Ovary (tissue), 3 donors: ENCODE measurements at regions not wholly inside any gene's neighbourhood (a gene's known extent, or its start where the extent isn't known, plus 50 kb on each side); places are given as distances from the start of the nearest gene placed in this dataset.

Source experiments
- EP300 ChIP-seq: sonication (generic); formaldehyde crosslinking; IDR thresholded peaks from one replicate; pipeline ENCODE4 v1.6.1; 2017; ENCODE audit warnings: antibody characterized with exemption
- POLR2A ChIP-seq: fragments of 450-650 bp; IDR thresholded peaks from one replicate; pipeline ENCODE4 v1.6.1; 2017; ENCODE audit warnings: antibody characterized with exemption, mild to moderate bottlenecking, moderate library complexity
- TF ChIP-seq, protein P1 (sequence below), 3 donors: fragments of 450-650 bp in 2 of 3; fragments of 200-600 bp in 1 of 3; IDR thresholded peaks; one replicate each; pipeline versions ENCODE4 v1.5.1 to v1.8.0; 2016 to 2022; ENCODE audit warnings: antibody characterized with exemption in 3 of 3, mild to moderate bottlenecking in 1 of 3
- donor health status: DM: no; HTN: no; CAD: no.

DNA sequence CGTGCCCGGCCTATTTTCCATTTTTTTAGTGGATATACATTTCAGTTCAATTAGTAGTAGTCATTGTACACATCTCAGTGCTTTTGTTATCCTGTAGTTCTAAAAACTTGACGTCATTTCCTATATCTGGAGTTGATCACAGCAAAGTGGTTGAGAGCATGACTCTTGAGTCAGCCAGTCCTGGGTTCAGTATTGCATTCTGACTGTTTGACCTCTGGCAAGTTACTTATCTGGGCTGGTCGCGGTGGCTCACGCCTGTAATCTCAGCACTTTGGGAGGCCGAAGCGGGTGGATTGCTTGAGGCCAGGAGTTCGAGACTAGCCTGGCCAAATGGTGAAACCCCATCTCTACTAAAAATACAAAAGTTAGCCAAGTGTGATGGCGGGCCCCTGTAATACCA is 50.4 kb upstream of the PPM1B start:
- TF ChIP-seq, protein P1, sequence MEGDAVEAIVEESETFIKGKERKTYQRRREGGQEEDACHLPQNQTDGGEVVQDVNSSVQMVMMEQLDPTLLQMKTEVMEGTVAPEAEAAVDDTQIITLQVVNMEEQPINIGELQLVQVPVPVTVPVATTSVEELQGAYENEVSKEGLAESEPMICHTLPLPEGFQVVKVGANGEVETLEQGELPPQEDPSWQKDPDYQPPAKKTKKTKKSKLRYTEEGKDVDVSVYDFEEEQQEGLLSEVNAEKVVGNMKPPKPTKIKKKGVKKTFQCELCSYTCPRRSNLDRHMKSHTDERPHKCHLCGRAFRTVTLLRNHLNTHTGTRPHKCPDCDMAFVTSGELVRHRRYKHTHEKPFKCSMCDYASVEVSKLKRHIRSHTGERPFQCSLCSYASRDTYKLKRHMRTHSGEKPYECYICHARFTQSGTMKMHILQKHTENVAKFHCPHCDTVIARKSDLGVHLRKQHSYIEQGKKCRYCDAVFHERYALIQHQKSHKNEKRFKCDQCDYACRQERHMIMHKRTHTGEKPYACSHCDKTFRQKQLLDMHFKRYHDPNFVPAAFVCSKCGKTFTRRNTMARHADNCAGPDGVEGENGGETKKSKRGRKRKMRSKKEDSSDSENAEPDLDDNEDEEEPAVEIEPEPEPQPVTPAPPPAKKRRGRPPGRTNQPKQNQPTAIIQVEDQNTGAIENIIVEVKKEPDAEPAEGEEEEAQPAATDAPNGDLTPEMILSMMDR (IDR thresholded peaks at IDR 0.05), result no peak
- TF ChIP-seq POLR2A (no peak), EP300 (no peak)
